IMR-90 (cell line): ENCODE measurements at regions not wholly inside any gene's neighbourhood (a gene's known extent, or its start where the extent isn't known, plus 50 kb on each side); places are given as distances from the start of the nearest gene placed in this dataset.

ENCODE experiments used
- ATAC-seq: fragments of 200-7000 bp; cut with Tn5 transposase; 2 replicates; pipeline ENCODE4 v1.9.1; 2020; ENCODE audit warnings: low read depth, mild to moderate bottlenecking, moderate library complexity
- BruUV-seq: library from RNA; stranded (reverse); fragments of 400-500 nt; replicated peaks from 2 replicates; lab custom pipeline; 2021; lab: Mats Ljungman, UMichigan
- CTCF ChIA-PET: fragments of 300-600 bp; formaldehyde crosslinking; extraction: SDS; loops from one replicate; lab custom pipeline; 2021; ENCODE audit warnings: antibody characterized with exemption; lab: Yijun Ruan, JAX
- POLR2A ChIA-PET: fragments of 300-600 bp; sonication (Branson Sonifier 250); formaldehyde crosslinking; loops from one replicate; lab custom pipeline; 2022; ENCODE audit warnings: antibody characterized with exemption; ENCODE audit not compliant: unreplicated experiment; lab: Charles Lee
- DNase-seq: peaks from one replicate; pipeline ENCODE4 v3.0.0; 2013
- H2AFZ ChIP-seq: replicated peaks from 2 replicates; pipeline ENCODE3; 2013; ENCODE audit warnings: low read length, mild to moderate bottlenecking; ENCODE audit not compliant: poor library complexity
- H2AK5ac ChIP-seq: 2 replicates; pipeline ENCODE4 v1.6.1; 2013; ENCODE audit warnings: low read depth, low read length, inconsistent platforms
- H2AK9ac ChIP-seq: replicated peaks from 2 replicates; pipeline ENCODE3; 2013; ENCODE audit warnings: mild to moderate bottlenecking, low read depth, low read length, moderate library complexity; ENCODE audit not compliant: poor library complexity
- H2BK120ac ChIP-seq: 2 replicates; pipeline ENCODE4 v1.6.1; 2013; ENCODE audit warnings: low read depth, low read length, inconsistent platforms
- H2BK15ac ChIP-seq: 3 replicates; pipeline ENCODE4 v1.6.1; 2013; ENCODE audit warnings: low read depth, low read length, inconsistent platforms
- H2BK20ac ChIP-seq: 2 replicates; pipeline ENCODE4 v1.6.1; 2013; ENCODE audit warnings: low read depth, mild to moderate bottlenecking, inconsistent platforms, low read length, moderate library complexity
- H2BK5ac ChIP-seq: 2 replicates; pipeline ENCODE4 v1.6.1; 2013; ENCODE audit warnings: mild to moderate bottlenecking, low read depth, low read length, inconsistent platforms; ENCODE audit not compliant: poor library complexity, severe bottlenecking
- H3K14ac ChIP-seq: replicated peaks from 2 replicates; pipeline ENCODE4 v1.6.1; 2013; ENCODE audit warnings: low read depth, low read length, inconsistent platforms
- H3K18ac ChIP-seq: 2 replicates; pipeline ENCODE4 v1.6.1; 2013; ENCODE audit warnings: low read depth, low read length, control low read depth
- H3K23ac ChIP-seq: 2 replicates; pipeline ENCODE4 v1.6.1; 2013; ENCODE audit warnings: low read depth, low read length, inconsistent platforms
- H3K27ac ChIP-seq: 2 replicates; pipeline ENCODE4 v1.5.1; 2013; ENCODE audit warnings: mild to moderate bottlenecking, control low read depth, low read length; ENCODE audit not compliant: insufficient read depth
- H3K27me3 ChIP-seq: 2 replicates; pipeline ENCODE4 v1.6.1; 2013; ENCODE audit warnings: low read length; ENCODE audit not compliant: control insufficient read depth, insufficient read depth
- H3K36me3 ChIP-seq: 2 replicates; pipeline ENCODE4 v1.6.1; 2013; ENCODE audit warnings: low read length, mixed read lengths; ENCODE audit not compliant: control insufficient read depth, insufficient read depth
- H3K4ac ChIP-seq: 2 replicates; pipeline ENCODE4 v1.6.1; 2013; ENCODE audit warnings: low read depth, low read length, inconsistent platforms
- H3K4me1 ChIP-seq: 2 replicates; pipeline ENCODE4 v1.6.1; 2013; ENCODE audit warnings: low read length, mixed read lengths; ENCODE audit not compliant: control insufficient read depth, insufficient read depth
- H3K4me2 ChIP-seq: 2 replicates; pipeline ENCODE4 v1.6.1; 2013; ENCODE audit warnings: low read depth, mild to moderate bottlenecking, control low read depth, low read length, moderate library complexity
- H3K4me3 ChIP-seq: 2 replicates; pipeline ENCODE4 v1.5.1; 2013; ENCODE audit warnings: low read depth, mild to moderate bottlenecking, control low read depth, low read length, moderate library complexity; ENCODE audit not compliant: insufficient read depth
- H3K56ac ChIP-seq: 2 replicates; pipeline ENCODE4 v1.6.1; 2013; ENCODE audit warnings: low read length, inconsistent platforms; ENCODE audit not compliant: insufficient read depth; ENCODE audit errors: extremely low read depth
- H3K79me1 ChIP-seq, 2 experiments: 2 replicates each; pipeline ENCODE4 v1.6.1; 2013; ENCODE audit warnings: low read length in 2 of 2, inconsistent platforms in 1 of 2, low read depth in 1 of 2
- H3K9ac ChIP-seq: 2 replicates; pipeline ENCODE4 v1.6.1; 2013; ENCODE audit warnings: low read depth, low read length, control low read depth
- H3K9me1 ChIP-seq: 2 replicates; pipeline ENCODE4 v1.6.1; 2013; ENCODE audit warnings: low read length, inconsistent platforms; ENCODE audit not compliant: insufficient read depth
- H3K9me3 ChIP-seq: 2 replicates; pipeline ENCODE4 v1.6.1; 2013; ENCODE audit warnings: low read length; ENCODE audit not compliant: control insufficient read depth, insufficient read depth
- H4K20me1 ChIP-seq: 2 replicates; pipeline ENCODE4 v1.6.1; 2013; ENCODE audit warnings: low read length, inconsistent platforms; ENCODE audit not compliant: insufficient read depth
- H4K5ac ChIP-seq: 2 replicates; pipeline ENCODE4 v1.6.1; 2013; ENCODE audit warnings: mild to moderate bottlenecking, low read depth, low read length, control low read depth
- H4K8ac ChIP-seq, 2 experiments: 2 replicates each; pipeline ENCODE4 v1.6.1; 2013; ENCODE audit warnings: low read depth in 2 of 2, low read length in 2 of 2, control low read depth in 1 of 2, inconsistent platforms in 1 of 2
- H4K91ac ChIP-seq: 2 replicates; pipeline ENCODE4 v1.6.1; 2013; ENCODE audit warnings: low read depth, low read length, inconsistent platforms; ENCODE audit not compliant: insufficient read depth
- BHLHE40 ChIP-seq: fragments of 150-350 bp; IDR thresholded peaks from 2 replicates; pipeline ENCODE4 v1.6.1; 2016; ENCODE audit warnings: mild to moderate bottlenecking, low read depth, low read length
- CHD1 ChIP-seq: IDR thresholded peaks from 2 replicates; pipeline ENCODE4 v1.6.1; 2012; ENCODE audit warnings: low read depth, low read length, improper control_type of control experiment
- CTCF ChIP-seq: conservative IDR thresholded peaks from 2 replicates; pipeline ENCODE4 v1.5.1; 2012; ENCODE audit warnings: mild to moderate bottlenecking, low read depth, low read length, improper control_type of control experiment
- ELK1 ChIP-seq: fragments of 150-350 bp; IDR thresholded peaks from 2 replicates; pipeline ENCODE4 v1.6.1; 2016; ENCODE audit warnings: low read depth, mild to moderate bottlenecking, low read length, moderate library complexity, borderline replicate concordance
- FOS ChIP-seq: fragments of 150-350 bp; IDR thresholded peaks from 2 replicates; pipeline ENCODE4 v1.6.1; 2016; ENCODE audit warnings: low read depth, low read length
- MAFK ChIP-seq: IDR thresholded peaks from 2 replicates; pipeline ENCODE4 v1.6.1; 2012; ENCODE audit warnings: low read depth, low read length, improper control_type of control experiment
- MAZ ChIP-seq: IDR thresholded peaks from 2 replicates; pipeline ENCODE4 v1.6.1; 2012; ENCODE audit warnings: low read depth, mild to moderate bottlenecking, low read length, improper control_type of control experiment, moderate library complexity, borderline replicate concordance
- MXI1 ChIP-seq: IDR thresholded peaks from 2 replicates; pipeline ENCODE4 v1.6.1; 2012; ENCODE audit warnings: low read depth, mild to moderate bottlenecking, low read length, moderate library complexity, borderline replicate concordance
- NFE2L2 ChIP-seq: fragments of 150-350 bp; IDR thresholded peaks from 2 replicates; pipeline ENCODE4 v1.6.1; 2016; ENCODE audit warnings: low read depth, mild to moderate bottlenecking, low read length
- POLR2A ChIP-seq: IDR thresholded peaks from 2 replicates; pipeline ENCODE4 v1.6.1; 2012; ENCODE audit warnings: mild to moderate bottlenecking, low read depth, low read length
- RAD21 ChIP-seq: IDR thresholded peaks from 2 replicates; pipeline ENCODE4 v1.6.1; 2012; ENCODE audit warnings: low read length, improper control_type of control experiment
- RCOR1 ChIP-seq: IDR thresholded peaks from 2 replicates; pipeline ENCODE4 v1.6.1; 2012; ENCODE audit warnings: mild to moderate bottlenecking, low read length, improper control_type of control experiment; ENCODE audit not compliant: insufficient replicate concordance
- RFX5 ChIP-seq: IDR thresholded peaks from 2 replicates; pipeline ENCODE4 v1.8.0; 2012; ENCODE audit warnings: low read depth, mild to moderate bottlenecking, low read length, moderate library complexity
- SMC3 ChIP-seq: fragments of 150-350 bp; IDR thresholded peaks from 2 replicates; pipeline ENCODE4 v1.6.1; 2016; ENCODE audit warnings: low read depth, mild to moderate bottlenecking, antibody characterized with exemption, low read length, moderate library complexity
- USF2 ChIP-seq: fragments of 150-350 bp; IDR thresholded peaks from 2 replicates; pipeline ENCODE4 v1.6.1; 2017; ENCODE audit warnings: mild to moderate bottlenecking, antibody characterized with exemption, low read length, low read depth
- WGBS, 2 experiments: methylation state at CpG; one replicate each; pipeline versions ENCODE4 v1.1.5 to v1.1.7; 2013; ENCODE audit warnings: missing lambda C conversion rate in 2 of 2; ENCODE audit not compliant: insufficient read length in 1 of 2; ENCODE audit errors: extremely low coverage in 2 of 2; 5-methylcytosine and 5-hydroxymethylcytosine counted together
- dilution Hi-C: fragments of 300-500 bp; cut with HindIII; formaldehyde crosslinking; loops from one replicate; pipeline ENCODE4 v1.14.3; 2018; ENCODE audit warnings: low sequenced_read_pairs; ENCODE audit not compliant: unreplicated experiment
- in situ Hi-C: fragments of 300-500 bp; cut with MboI; formaldehyde crosslinking; loops from 3 replicates; pipeline ENCODE4 v1.14.3; 2019; ENCODE audit warnings: low sequenced_read_pairs, inconsistent platforms, mixed read lengths
- intact Hi-C: fragments of 100-400 bp; cut with micrococcal nuclease; formaldehyde crosslinking; loops from 2 replicates; pipeline ENCODE4 v1.10.0; 2022

GRCh38 chr16:17728196-17728595, 257.4 kb upstream of the XYLT1 start:
- CTCF ChIA-PET = interaction anchor here (0.6 kb wide), 1 partner anchor 45 kb away, joined by 3 read pairs; no protein-coding TSS in a partner anchor
- Histone ChIP-seq H2AK5ac (no peak overlapping the region), H3K4me1 (peaks cover 4% of the 10 kb centered on the region), H2AFZ (peak overlapping the region; percentile 49), H3K9ac (no peak overlapping the region), H3K27ac (no peak overlapping the region), H3K9me1 (no peaks in the 10 kb centered on the region), H3K23ac (no peak overlapping the region), H3K14ac (no peak overlapping the region), H2BK15ac (no peak overlapping the region), H2BK20ac (no peak overlapping the region), H4K20me1 (no peaks in the 10 kb centered on the region), H3K4ac (no peak overlapping the region), H2AK9ac (no peak overlapping the region), H3K9me3 (no peaks in the 10 kb centered on the region; the same call in 1 of the 2 replicates), H4K8ac (no peak overlapping the region), H4K5ac (no peak overlapping the region), H3K18ac (no peak overlapping the region), H2BK120ac (no peak overlapping the region), H2BK5ac (no peak overlapping the region), H3K4me3 (no peak overlapping the region), H3K4me2 (no peak overlapping the region), H3K79me1 (no peaks in the 10 kb centered on the region), H4K91ac (no peak overlapping the region), H3K36me3 (no peaks in the 10 kb centered on the region), H3K56ac (no peak overlapping the region), H3K27me3 (no peaks in the 10 kb centered on the region)
- DNase-seq = no peak
- intact Hi-C loops = no loop called here
- WGBS, 2 experiments = 39% methylated on average over 2 of the region's 4 CpGs; no CpG with 5 or more reads in 1 of the 2 experiments
- BruUV-seq = no TSS peak
- in situ Hi-C loops = no loop called here
- POLR2A ChIA-PET = no interaction called here
- TF ChIP-seq CHD1 (no peak), MXI1 (no peak), RAD21 (no peak), BHLHE40 (no peak), POLR2A (no peak), RCOR1 (no peak), FOS (no peak), NFE2L2 (no peak), RFX5 (no peak), USF2 (no peak), SMC3 (no peak), MAFK (no peak), ELK1 (no peak), MAZ (no peak), CTCF (no peak)
- dilution Hi-C loops = no loop called here
- ATAC-seq = no peak
